Epithelial cell of esophagus (primary cell): ENCODE measurements at regions not wholly inside any gene's neighbourhood (a gene's known extent, or its start where the extent isn't known, plus 50 kb on each side); places are given as distances from the start of the nearest gene placed in this dataset.

ENCODE experiments used
- DNase-seq: peaks from one replicate; pipeline ENCODE4 v3.0.0; 2010; ENCODE audit warnings: low read depth
- H3K4me3 ChIP-seq: 2 replicates; pipeline ENCODE4 v1.5.1; 2011; ENCODE audit warnings: mild to moderate bottlenecking, low read length, control low read depth
- CTCF ChIP-seq: IDR thresholded peaks from 2 replicates; pipeline ENCODE4 v1.5.1; 2011; ENCODE audit warnings: low read depth, mild to moderate bottlenecking, low read length, control low read depth, inconsistent platforms; ENCODE audit not compliant: insufficient read depth; ENCODE audit errors: missing control alignments

DNA sequence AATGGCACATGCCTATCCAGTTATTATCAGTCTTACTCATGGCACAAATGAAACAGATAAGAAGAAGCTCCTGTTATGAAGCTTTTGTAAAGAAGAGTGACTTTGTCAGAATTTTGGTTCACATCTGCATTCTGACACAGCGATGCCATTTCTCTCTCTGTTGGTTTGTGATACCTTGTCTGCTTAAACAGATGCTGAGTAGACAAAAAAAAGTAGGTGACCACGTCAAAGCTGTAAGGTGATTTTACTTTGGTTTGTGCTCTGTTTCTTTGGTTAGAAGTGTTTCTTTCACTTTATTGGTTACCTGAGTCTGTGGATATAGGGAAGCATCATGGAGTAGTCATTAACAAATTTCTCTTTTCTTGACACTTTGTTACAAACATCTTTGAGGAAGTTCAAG is 422.3 kb upstream of the ADAMTSL1 start:
- no peak overlapping the region for H3K4me3 ChIP-seq
- TF ChIP-seq CTCF: no peak
- no peak for DNase-seq

- no peak for TF ChIP-seq CTCF
- H3K4me3 ChIP-seq: no peak overlapping the region
- no peak for DNase-seq
Measured at GRCh38 chr9:18052060-18052459, 421.9 kb upstream of the ADAMTSL1 start.

- H3K4me3 ChIP-seq: no peak overlapping the region
- no peak for TF ChIP-seq CTCF
- peak; percentile 8 for DNase-seq
Measured at GRCh38 chr9:18056269-18056992, 417.5 kb upstream of the ADAMTSL1 start.

- DNase-seq: no peak
- no peak overlapping the region for H3K4me3 ChIP-seq
- TF ChIP-seq CTCF: no peak
Measured at GRCh38 chr9:18056993-18057369, 417.0 kb upstream of the ADAMTSL1 start.

- H3K4me3 ChIP-seq: no peak overlapping the region
- TF ChIP-seq CTCF: no peak
Measured at GRCh38 chr9:18058564-18059442, 415.1 kb upstream of the ADAMTSL1 start.

DNA sequence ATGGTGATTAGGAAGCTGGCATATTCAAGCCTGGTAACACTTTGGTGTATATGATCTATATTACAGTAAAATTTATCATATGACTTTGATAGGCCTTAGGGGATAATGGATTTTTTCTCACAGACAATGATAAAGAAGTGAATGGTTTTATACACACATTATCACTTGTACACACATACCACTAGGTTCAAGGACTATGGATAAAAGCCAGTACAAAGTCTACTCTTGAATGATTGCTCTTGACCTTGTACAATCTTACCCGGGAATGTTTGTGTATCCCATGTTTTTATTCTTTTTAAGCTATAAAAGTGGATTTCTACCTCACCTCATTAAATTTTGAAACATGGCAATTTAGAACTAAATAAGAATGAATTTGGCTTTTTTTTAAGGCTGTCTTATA is 414.5 kb upstream of the ADAMTSL1 start:
- no peak for TF ChIP-seq CTCF
- DNase-seq: no peak
- H3K4me3 ChIP-seq: no peak overlapping the region

More at GRCh38 chr9:18058564-18059442, 415.1 kb upstream of the ADAMTSL1 start:
- DNase-seq: no peak
